Stomach (tissue), 4 donors: ENCODE measurements at regions not wholly inside any gene's neighbourhood (a gene's known extent, or its start where the extent isn't known, plus 50 kb on each side); places are given as distances from the start of the nearest gene placed in this dataset.

Experiments used
- CTCF ChIP-seq, 7 experiments: fragments of 450-650 bp in 4 of 7; fragments of 200-600 bp in 3 of 7; sonication (generic) in 3 of 7; IDR thresholded peaks; one replicate each; pipeline ENCODE4 v1.5.1; 2016 to 2019; ENCODE audit warnings: antibody characterized with exemption in 7 of 7, control low read depth in 2 of 7, mild to moderate bottlenecking in 1 of 7
- POLR2A ChIP-seq, 4 donors: fragments of 450-650 bp; IDR thresholded peaks; one replicate each; pipeline ENCODE4 v1.6.1; 2016; ENCODE audit warnings: antibody characterized with exemption in 4 of 4, control low read depth in 2 of 4, mild to moderate bottlenecking in 1 of 4, moderate library complexity in 1 of 4

- TF ChIP-seq CTCF (IDR thresholded peaks at IDR 0.05): no peak
- TF ChIP-seq POLR2A (IDR thresholded peaks at IDR 0.05): no peak
These were observed 272.4 kb downstream of the DUSP10 start for GRCh38 chr1:221469476-221469875.
